ENCODE measurements at regions not wholly inside any gene's neighbourhood (a gene's known extent, or its start where the extent isn't known, plus 50 kb on each side); places are given as distances from the start of the nearest gene placed in this dataset.

DNA sequence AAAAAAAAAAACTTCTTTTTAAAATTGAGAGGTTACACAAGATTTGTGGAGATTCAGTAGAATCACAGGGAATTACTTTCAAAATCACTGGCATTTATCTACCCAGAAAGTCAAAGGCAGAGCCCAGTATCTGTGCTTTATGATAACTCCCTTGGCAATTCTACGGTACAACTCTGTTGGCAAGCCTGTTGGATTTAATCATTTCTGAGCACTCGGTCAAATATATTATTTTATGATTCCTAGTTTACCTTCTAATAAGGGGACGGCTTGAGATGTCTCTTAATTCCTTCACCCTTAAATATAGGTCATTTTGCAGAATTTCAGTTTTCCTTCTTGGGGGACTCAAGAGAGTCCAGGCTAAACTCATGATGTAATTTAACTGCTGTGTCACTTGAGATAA, 987.6 kb downstream of the EFNB2 start (continued):
- TF ChIP-seq, protein P1, sequence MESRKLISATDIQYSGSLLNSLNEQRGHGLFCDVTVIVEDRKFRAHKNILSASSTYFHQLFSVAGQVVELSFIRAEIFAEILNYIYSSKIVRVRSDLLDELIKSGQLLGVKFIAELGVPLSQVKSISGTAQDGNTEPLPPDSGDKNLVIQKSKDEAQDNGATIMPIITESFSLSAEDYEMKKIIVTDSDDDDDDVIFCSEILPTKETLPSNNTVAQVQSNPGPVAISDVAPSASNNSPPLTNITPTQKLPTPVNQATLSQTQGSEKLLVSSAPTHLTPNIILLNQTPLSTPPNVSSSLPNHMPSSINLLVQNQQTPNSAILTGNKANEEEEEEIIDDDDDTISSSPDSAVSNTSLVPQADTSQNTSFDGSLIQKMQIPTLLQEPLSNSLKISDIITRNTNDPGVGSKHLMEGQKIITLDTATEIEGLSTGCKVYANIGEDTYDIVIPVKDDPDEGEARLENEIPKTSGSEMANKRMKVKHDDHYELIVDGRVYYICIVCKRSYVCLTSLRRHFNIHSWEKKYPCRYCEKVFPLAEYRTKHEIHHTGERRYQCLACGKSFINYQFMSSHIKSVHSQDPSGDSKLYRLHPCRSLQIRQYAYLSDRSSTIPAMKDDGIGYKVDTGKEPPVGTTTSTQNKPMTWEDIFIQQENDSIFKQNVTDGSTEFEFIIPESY (IDR thresholded peaks at IDR 0.05; ENCODE audit: extremely low read depth, insufficient replicate concordance, low read length) = no peak
- TF ChIP-seq SIN3A (IDR thresholded peaks at IDR 0.05; ENCODE audit: low read depth) (no peak), ZNF274 (IDR thresholded peaks at IDR 0.05; ENCODE audit: low read depth, low read length) (no peak), CEBPB (IDR thresholded peaks at IDR 0.05; ENCODE audit: low read depth) (no peak)
- TF ChIP-seq, protein P2, sequence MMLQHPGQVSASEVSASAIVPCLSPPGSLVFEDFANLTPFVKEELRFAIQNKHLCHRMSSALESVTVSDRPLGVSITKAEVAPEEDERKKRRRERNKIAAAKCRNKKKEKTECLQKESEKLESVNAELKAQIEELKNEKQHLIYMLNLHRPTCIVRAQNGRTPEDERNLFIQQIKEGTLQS (IDR thresholded peaks at IDR 0.05) = no peak

DNA sequence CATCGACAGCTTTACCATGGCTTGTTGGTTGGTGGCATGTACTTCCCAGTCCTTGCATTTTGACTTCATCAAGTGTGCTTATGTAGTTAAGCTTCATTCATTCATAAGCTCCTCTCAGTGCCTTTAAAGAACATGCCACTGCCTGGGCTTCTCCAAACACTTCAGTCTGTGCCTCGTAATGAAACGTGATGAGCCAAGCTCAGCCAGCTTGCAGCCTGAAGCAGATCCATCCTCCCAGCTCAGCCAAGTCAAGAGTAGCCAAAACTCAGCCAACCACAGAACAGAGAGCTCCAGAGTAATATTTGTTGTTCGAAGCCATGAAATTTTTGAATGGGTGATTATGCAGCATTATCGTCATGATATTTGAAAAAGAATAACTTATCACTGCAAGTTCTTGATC, 989.7 kb downstream of the EFNB2 start:
- BruUV-seq (replicated peaks) = no TSS peak
- CTCF ChIA-PET = no interaction called here
- Histone ChIP-seq H2AFZ (ENCODE audit: low read depth, low read length, poor library complexity, severe bottlenecking) (no peak overlapping the region), H3K79me2 (ENCODE audit: insufficient read depth, low read length) (no peaks in the 10 kb centered on the region), H3K27ac (ENCODE audit: low read depth, low read length) (no peak overlapping the region), H3K9me2 (ENCODE audit: insufficient read depth) (no peaks in the 10 kb centered on the region), H3K36me3 (ENCODE audit: control insufficient read depth in 1 of 2, insufficient read depth in 2 of 2, low read length in 2 of 2) (no peaks in the 10 kb centered on the region), H4K20me1 (ENCODE audit: insufficient read depth) (no peaks in the 10 kb centered on the region), H3K9ac (ENCODE audit: low read length) (no peak overlapping the region), H3K27me3 (ENCODE audit: insufficient read depth, low read length) (no peaks in the 10 kb centered on the region), H3K9me3 (ENCODE audit: control insufficient read depth in 1 of 2, insufficient read depth in 1 of 2, low read depth in 1 of 2, low read length in 2 of 2) (no peaks in the 10 kb centered on the region), H3K4me3 (replicated peaks in 1 of 2; ENCODE audit: low read depth in 1 of 2, low read length in 2 of 2) (no peak overlapping the region), H3K4me2 (ENCODE audit: low read length) (no peak overlapping the region), H3K4me1 (ENCODE audit: control insufficient read depth in 1 of 2, insufficient read depth in 2 of 2, low read length in 2 of 2) (no peaks in the 10 kb centered on the region)
- intact Hi-C loops (cut with micrococcal nuclease) = no loop called here
- POLR2A ChIA-PET = no interaction called here
- RAD21 ChIA-PET (ENCODE audit: low non-redundant PET in 1 of 2, low total read pairs in 2 of 2, uncharacterized antibody in 2 of 2, unreplicated experiment in 2 of 2) = no interaction called here
- DNase-seq (ENCODE audit: low read depth, low spot score) = no peak
- no peak for ATAC-seq
- TF ChIP-seq ZFX (IDR thresholded peaks at IDR 0.05) = no peak
- TF ChIP-seq, protein P3, sequence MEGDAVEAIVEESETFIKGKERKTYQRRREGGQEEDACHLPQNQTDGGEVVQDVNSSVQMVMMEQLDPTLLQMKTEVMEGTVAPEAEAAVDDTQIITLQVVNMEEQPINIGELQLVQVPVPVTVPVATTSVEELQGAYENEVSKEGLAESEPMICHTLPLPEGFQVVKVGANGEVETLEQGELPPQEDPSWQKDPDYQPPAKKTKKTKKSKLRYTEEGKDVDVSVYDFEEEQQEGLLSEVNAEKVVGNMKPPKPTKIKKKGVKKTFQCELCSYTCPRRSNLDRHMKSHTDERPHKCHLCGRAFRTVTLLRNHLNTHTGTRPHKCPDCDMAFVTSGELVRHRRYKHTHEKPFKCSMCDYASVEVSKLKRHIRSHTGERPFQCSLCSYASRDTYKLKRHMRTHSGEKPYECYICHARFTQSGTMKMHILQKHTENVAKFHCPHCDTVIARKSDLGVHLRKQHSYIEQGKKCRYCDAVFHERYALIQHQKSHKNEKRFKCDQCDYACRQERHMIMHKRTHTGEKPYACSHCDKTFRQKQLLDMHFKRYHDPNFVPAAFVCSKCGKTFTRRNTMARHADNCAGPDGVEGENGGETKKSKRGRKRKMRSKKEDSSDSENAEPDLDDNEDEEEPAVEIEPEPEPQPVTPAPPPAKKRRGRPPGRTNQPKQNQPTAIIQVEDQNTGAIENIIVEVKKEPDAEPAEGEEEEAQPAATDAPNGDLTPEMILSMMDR (IDR thresholded peaks at IDR 0.05 in 2 of 3, conservative IDR thresholded peaks at IDR 0.05 in 1 of 3; ENCODE audit: borderline replicate concordance in 1 of 3, insufficient read depth in 1 of 3, low read depth in 2 of 3, low read length in 2 of 3) = no peak
- no peak for TF ChIP-seq JUND (IDR thresholded peaks at IDR 0.05)
- no peak for TF ChIP-seq EZH2phosphoT487 (IDR thresholded peaks at IDR 0.05; ENCODE audit: borderline replicate concordance)
- TF ChIP-seq CBX3 (IDR thresholded peaks at IDR 0.05; ENCODE audit: low read depth) = no peak
- TF ChIP-seq, protein P4, sequence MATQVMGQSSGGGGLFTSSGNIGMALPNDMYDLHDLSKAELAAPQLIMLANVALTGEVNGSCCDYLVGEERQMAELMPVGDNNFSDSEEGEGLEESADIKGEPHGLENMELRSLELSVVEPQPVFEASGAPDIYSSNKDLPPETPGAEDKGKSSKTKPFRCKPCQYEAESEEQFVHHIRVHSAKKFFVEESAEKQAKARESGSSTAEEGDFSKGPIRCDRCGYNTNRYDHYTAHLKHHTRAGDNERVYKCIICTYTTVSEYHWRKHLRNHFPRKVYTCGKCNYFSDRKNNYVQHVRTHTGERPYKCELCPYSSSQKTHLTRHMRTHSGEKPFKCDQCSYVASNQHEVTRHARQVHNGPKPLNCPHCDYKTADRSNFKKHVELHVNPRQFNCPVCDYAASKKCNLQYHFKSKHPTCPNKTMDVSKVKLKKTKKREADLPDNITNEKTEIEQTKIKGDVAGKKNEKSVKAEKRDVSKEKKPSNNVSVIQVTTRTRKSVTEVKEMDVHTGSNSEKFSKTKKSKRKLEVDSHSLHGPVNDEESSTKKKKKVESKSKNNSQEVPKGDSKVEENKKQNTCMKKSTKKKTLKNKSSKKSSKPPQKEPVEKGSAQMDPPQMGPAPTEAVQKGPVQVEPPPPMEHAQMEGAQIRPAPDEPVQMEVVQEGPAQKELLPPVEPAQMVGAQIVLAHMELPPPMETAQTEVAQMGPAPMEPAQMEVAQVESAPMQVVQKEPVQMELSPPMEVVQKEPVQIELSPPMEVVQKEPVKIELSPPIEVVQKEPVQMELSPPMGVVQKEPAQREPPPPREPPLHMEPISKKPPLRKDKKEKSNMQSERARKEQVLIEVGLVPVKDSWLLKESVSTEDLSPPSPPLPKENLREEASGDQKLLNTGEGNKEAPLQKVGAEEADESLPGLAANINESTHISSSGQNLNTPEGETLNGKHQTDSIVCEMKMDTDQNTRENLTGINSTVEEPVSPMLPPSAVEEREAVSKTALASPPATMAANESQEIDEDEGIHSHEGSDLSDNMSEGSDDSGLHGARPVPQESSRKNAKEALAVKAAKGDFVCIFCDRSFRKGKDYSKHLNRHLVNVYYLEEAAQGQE (IDR thresholded peaks at IDR 0.05; ENCODE audit: low read depth) = no peak
- no peak for TF ChIP-seq ELF1 (IDR thresholded peaks at IDR 0.05; ENCODE audit: borderline replicate concordance, low read depth)
- no peak for TF ChIP-seq ZNF274 (IDR thresholded peaks at IDR 0.05; ENCODE audit: low read depth, low read length)
- no peak for TF ChIP-seq EZH2 (IDR thresholded peaks at IDR 0.05)
- no peak for TF ChIP-seq SRF (IDR thresholded peaks at IDR 0.05; ENCODE audit: low read depth)
- no peak for TF ChIP-seq RAD21 (IDR thresholded peaks at IDR 0.05; ENCODE audit: low read depth)
- TF ChIP-seq, protein P2 (IDR thresholded peaks at IDR 0.05) = no peak
- TF ChIP-seq POLR2A (IDR thresholded peaks at IDR 0.05; ENCODE audit: borderline replicate concordance, extremely low read depth, insufficient read depth, insufficient read length) = no peak
- TF ChIP-seq, protein P5, sequence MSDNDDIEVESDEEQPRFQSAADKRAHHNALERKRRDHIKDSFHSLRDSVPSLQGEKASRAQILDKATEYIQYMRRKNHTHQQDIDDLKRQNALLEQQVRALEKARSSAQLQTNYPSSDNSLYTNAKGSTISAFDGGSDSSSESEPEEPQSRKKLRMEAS (IDR thresholded peaks at IDR 0.05) = no peak

Data from HCT116 (cell line).